GM13976 (cell line): ENCODE measurements at regions not wholly inside any gene's neighbourhood (a gene's known extent, or its start where the extent isn't known, plus 50 kb on each side); places are given as distances from the start of the nearest gene placed in this dataset.

Source experiments
- DNase-seq: peaks from one replicate; pipeline ENCODE4 v3.0.0; 2012; ENCODE audit warnings: low spot score
- in situ Hi-C: fragments of 300-500 bp; cut with MboI; formaldehyde crosslinking; loops from one replicate; pipeline ENCODE4 v1.12.0; 2022; ENCODE audit warnings: low sequenced_read_pairs, mixed read lengths, inconsistent platforms; ENCODE audit not compliant: unreplicated experiment
- TF ChIP-seq, protein P1 (sequence below): IDR thresholded peaks from 2 replicates; pipeline ENCODE4 v1.5.1; 2012; ENCODE audit warnings: borderline replicate concordance, mild to moderate bottlenecking; ENCODE audit not compliant: insufficient read depth; ENCODE audit errors: extremely low read depth, missing control alignments, control extremely low read depth

DNA sequence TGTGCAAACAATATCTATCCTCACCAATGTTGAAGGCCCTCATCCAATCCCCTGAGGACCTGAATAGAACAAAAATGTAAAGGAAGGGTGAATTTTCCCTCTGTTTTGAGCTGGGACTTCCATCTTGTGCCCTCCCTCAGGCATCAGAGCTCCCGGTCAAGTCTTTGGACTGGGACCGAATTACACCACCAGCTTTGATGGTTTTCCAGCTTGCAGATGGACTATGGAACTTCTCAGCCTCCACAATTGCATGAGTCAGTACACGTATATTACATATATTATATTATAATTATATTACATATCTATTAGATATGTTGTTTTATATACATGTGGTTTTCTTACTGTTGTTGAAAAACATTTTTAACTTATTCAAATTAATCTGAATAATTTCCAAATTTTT lies 496.4 kb downstream of the CMPK2 start:
- TF ChIP-seq, protein P1, sequence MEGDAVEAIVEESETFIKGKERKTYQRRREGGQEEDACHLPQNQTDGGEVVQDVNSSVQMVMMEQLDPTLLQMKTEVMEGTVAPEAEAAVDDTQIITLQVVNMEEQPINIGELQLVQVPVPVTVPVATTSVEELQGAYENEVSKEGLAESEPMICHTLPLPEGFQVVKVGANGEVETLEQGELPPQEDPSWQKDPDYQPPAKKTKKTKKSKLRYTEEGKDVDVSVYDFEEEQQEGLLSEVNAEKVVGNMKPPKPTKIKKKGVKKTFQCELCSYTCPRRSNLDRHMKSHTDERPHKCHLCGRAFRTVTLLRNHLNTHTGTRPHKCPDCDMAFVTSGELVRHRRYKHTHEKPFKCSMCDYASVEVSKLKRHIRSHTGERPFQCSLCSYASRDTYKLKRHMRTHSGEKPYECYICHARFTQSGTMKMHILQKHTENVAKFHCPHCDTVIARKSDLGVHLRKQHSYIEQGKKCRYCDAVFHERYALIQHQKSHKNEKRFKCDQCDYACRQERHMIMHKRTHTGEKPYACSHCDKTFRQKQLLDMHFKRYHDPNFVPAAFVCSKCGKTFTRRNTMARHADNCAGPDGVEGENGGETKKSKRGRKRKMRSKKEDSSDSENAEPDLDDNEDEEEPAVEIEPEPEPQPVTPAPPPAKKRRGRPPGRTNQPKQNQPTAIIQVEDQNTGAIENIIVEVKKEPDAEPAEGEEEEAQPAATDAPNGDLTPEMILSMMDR = no peak
- DNase-seq = no peak
- in situ Hi-C loops = no loop called here

DNA sequence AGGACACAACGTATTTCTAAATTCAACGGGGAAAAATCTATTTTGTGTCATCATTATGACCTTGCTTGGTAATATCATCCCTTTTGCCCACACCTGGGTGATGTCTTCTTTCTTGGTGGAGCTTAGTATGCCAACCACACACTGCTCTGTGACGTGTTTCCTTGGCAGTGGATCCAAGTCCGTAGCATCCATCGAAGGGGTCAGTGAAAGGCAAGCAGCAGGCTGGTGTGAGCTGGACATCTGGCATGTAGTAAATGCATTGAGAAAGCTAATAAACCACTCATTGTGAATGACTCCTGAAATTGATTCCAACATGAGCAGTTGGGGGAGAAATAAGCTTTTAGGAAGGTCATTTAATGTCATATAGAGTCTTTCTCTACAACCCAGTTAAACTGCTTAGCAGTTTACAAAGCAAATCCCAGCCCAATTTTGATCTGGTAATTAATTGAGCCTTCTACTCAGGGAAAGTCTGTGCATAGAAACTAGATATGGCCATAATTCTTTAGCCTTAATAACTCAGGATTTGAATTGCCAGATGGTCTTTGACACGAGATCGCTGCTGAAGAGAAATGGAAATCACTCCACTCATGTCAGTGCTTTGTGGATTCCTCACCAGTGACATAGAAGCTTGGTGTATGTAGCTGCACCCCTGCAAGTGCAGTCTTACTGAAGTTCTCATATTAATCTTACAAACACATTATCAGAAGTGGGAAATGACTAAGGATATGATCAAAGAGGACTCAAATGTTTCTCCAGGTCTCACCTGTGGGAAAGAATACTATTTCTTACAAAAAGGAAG lies 494.8 kb downstream of the CMPK2 start:
- TF ChIP-seq, protein P1 = no peak
- in situ Hi-C loops = no loop called here
- no peak for DNase-seq

DNA sequence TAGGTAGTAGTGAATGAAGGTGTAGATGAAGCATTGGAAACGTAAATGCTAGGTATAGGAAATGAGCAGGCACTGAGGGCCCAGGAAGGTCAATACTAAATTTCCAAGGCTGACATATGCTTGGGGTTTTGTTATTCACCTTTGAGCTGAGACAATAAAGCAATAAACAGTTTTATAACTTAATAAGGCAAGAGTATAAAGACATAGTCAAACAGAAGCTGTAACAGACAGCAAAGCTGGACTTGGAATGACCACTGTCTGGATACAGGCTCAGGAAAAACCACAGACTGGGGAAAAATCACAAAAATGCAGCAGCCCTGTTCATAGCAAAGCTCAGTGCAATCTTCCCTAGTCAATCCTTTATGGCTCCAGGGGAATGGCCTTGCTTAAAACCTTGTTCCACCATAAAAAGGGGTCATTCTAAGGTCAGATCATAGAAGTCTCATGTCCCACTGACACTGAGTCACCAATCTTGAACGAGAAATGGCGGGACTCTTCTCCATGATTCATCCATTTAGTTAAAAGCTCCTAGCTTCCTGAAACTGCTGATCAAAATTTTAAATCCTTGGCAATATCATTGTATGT lies 493.3 kb downstream of the CMPK2 start:
- TF ChIP-seq, protein P1 = no peak
- in situ Hi-C loops = no loop called here
- DNase-seq = no peak

DNA sequence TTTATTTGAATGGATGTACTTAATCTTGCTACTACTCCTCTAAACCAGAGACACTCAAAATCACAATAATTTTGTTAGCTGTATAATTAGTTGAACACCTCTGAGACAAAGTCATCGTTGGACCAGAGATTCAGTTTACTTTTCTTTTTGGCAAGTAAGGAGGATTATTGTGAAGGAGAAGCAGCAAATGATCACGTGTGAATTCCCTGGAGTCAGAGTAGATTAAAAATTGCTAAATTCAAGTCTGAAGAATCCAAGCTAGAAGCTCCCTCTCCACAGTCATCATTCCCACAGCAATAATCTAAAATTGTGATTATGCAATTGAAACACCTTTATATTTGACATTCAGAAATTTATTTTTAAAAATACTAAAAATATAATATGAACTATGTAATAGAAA lies 484.4 kb downstream of the CMPK2 start:
- no peak for DNase-seq
- in situ Hi-C loops = no loop called here
- TF ChIP-seq, protein P1 = no peak

DNA sequence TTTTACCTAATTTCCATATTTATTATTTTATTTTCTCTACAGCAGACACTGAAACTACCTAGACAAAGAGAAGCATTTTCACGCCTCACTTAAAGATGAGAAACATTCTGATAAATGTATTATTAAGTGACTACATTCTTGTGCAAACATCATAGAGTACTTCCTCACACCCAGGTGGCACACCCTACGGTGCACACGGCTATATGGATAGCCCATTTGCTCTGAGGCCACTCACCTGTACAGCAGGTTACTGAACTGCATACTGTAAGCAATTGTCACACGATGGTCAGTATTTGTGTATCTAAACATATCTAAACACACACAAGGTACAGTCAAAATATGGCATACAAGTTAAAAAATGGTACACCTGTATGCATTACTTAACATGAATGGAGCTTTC lies 481.4 kb downstream of the CMPK2 start:
- in situ Hi-C loops = no loop called here
- TF ChIP-seq, protein P1 = no peak
- no peak for DNase-seq

DNA sequence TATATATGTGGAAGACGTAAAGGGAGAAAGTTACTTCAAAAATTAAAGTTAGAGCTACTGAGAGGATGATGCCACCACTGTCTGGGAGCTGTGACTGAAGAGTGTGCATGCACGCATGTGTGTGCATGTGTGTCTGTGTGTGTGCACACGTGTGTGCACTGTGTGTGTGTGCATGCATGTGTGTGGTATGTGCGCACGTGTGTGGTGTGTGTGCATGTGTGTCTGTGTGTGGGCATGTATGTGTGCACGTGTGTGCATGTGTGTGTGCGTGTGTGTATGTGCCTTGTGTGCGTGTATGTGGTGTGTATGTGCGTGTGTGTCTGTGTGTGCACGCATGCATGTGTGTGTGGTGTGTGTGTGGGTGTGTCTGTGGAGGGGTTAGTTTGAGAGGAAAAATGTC lies 473.4 kb downstream of the CMPK2 start:
- TF ChIP-seq, protein P1 = no peak
- in situ Hi-C loops = no loop called here
- DNase-seq = no peak
